ENCODE measurements at regions not wholly inside any gene's neighbourhood (a gene's known extent, or its start where the extent isn't known, plus 50 kb on each side); places are given as distances from the start of the nearest gene placed in this dataset.

DNA sequence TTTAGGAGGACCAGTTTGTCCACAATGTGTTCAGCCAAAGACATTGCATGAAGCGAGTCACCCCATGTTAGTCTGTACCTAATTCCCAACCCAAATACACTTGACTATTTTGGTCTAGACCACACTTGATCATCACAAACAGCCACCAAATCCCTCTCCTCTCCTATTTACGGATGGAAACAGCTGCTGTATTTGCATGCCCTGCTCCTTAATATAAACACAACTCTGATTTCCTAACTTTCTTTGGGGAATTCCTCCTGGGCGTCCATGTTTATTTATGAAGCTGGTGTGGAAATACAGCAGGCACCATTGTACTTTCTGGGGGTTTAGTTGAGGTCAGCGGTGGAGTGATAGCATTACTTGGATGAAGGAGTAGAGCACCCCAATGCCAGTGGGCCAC, 235.2 kb downstream of the TLE3 start:
- Histone ChIP-seq H4K20me1 (ENCODE audit: control insufficient read depth, extremely low read depth, insufficient read depth, low read length) (no peaks in the 10 kb centered on the region), H3K4me1 (ENCODE audit: control insufficient read depth, extremely low read depth, insufficient read depth, low read length) (no peaks in the 10 kb centered on the region), H3K36me3 (ENCODE audit: control insufficient read depth, insufficient read depth, low read length) (no peaks in the 10 kb centered on the region), H3K9me3 (ENCODE audit: control insufficient read depth, insufficient read depth, low read depth, low read length) (no peaks in the 10 kb centered on the region), H3K27me3 (ENCODE audit: control insufficient read depth, insufficient read depth, low read length) (no peaks in the 10 kb centered on the region), H3K79me2 (ENCODE audit: control insufficient read depth, insufficient read depth, low read length) (no peaks in the 10 kb centered on the region), H3K9ac (ENCODE audit: insufficient read depth, low read length) (no peak overlapping the region), H3K4me3 (replicated peaks in 1 of 4; ENCODE audit: control extremely low read depth in 1 of 4, insufficient read depth in 1 of 4, low read depth in 3 of 4, low read length in 4 of 4) (no peak overlapping the region), H2AFZ (ENCODE audit: low read length) (no peak overlapping the region), H3K4me2 (ENCODE audit: extremely low read depth, insufficient read depth, low read length) (no peak overlapping the region), H3K27ac (ENCODE audit: insufficient read depth, low read length) (no peak overlapping the region)
- TF ChIP-seq, protein P1, sequence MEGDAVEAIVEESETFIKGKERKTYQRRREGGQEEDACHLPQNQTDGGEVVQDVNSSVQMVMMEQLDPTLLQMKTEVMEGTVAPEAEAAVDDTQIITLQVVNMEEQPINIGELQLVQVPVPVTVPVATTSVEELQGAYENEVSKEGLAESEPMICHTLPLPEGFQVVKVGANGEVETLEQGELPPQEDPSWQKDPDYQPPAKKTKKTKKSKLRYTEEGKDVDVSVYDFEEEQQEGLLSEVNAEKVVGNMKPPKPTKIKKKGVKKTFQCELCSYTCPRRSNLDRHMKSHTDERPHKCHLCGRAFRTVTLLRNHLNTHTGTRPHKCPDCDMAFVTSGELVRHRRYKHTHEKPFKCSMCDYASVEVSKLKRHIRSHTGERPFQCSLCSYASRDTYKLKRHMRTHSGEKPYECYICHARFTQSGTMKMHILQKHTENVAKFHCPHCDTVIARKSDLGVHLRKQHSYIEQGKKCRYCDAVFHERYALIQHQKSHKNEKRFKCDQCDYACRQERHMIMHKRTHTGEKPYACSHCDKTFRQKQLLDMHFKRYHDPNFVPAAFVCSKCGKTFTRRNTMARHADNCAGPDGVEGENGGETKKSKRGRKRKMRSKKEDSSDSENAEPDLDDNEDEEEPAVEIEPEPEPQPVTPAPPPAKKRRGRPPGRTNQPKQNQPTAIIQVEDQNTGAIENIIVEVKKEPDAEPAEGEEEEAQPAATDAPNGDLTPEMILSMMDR (conservative IDR thresholded peaks at IDR 0.05 in 1 of 2, IDR thresholded peaks at IDR 0.05 in 1 of 2; ENCODE audit: low read depth in 1 of 2, low read length in 2 of 2) = no peak
- TF ChIP-seq EZH2 (IDR thresholded peaks at IDR 0.05; ENCODE audit: low read length, missing control alignments) = no peak
- DNase-seq (ENCODE audit: low read depth in 2 of 2) = peak in 1 of 2 donors; percentile 57

GRCh38 chr15:69863446-69863845, 234.3 kb downstream of the TLE3 start:
- Histone ChIP-seq H3K4me3 (replicated peaks in 1 of 4; ENCODE audit: control extremely low read depth in 1 of 4, insufficient read depth in 1 of 4, low read depth in 3 of 4, low read length in 4 of 4) (no peak overlapping the region), H3K9me3 (ENCODE audit: control insufficient read depth, insufficient read depth, low read depth, low read length) (no peaks in the 10 kb centered on the region), H4K20me1 (ENCODE audit: control insufficient read depth, extremely low read depth, insufficient read depth, low read length) (no peaks in the 10 kb centered on the region), H3K9ac (ENCODE audit: insufficient read depth, low read length) (no peak overlapping the region), H3K4me1 (ENCODE audit: control insufficient read depth, extremely low read depth, insufficient read depth, low read length) (no peaks in the 10 kb centered on the region), H2AFZ (ENCODE audit: low read length) (no peak overlapping the region), H3K79me2 (ENCODE audit: control insufficient read depth, insufficient read depth, low read length) (no peaks in the 10 kb centered on the region), H3K4me2 (ENCODE audit: extremely low read depth, insufficient read depth, low read length) (no peak overlapping the region), H3K36me3 (ENCODE audit: control insufficient read depth, insufficient read depth, low read length) (no peaks in the 10 kb centered on the region), H3K27me3 (ENCODE audit: control insufficient read depth, insufficient read depth, low read length) (no peaks in the 10 kb centered on the region), H3K27ac (ENCODE audit: insufficient read depth, low read length) (no peak overlapping the region)
- TF ChIP-seq EZH2 (IDR thresholded peaks at IDR 0.05; ENCODE audit: low read length, missing control alignments) = no peak
- TF ChIP-seq, protein P1 (conservative IDR thresholded peaks at IDR 0.05 in 1 of 2, IDR thresholded peaks at IDR 0.05 in 1 of 2; ENCODE audit: low read depth in 1 of 2, low read length in 2 of 2) = no peak
- no peak for DNase-seq (ENCODE audit: low read depth in 2 of 2)

GRCh38 chr15:69865369-69865768, 232.3 kb downstream of the TLE3 start:
- no peak for TF ChIP-seq EZH2 (IDR thresholded peaks at IDR 0.05; ENCODE audit: low read length, missing control alignments)
- TF ChIP-seq, protein P1 (conservative IDR thresholded peaks at IDR 0.05 in 1 of 2, IDR thresholded peaks at IDR 0.05 in 1 of 2; ENCODE audit: low read depth in 1 of 2, low read length in 2 of 2) = no peak
- Histone ChIP-seq H3K9me3 (ENCODE audit: control insufficient read depth, insufficient read depth, low read depth, low read length) (no peaks in the 10 kb centered on the region), H3K4me2 (ENCODE audit: extremely low read depth, insufficient read depth, low read length) (no peak overlapping the region), H3K36me3 (ENCODE audit: control insufficient read depth, insufficient read depth, low read length) (no peaks in the 10 kb centered on the region), H3K4me3 (replicated peaks in 1 of 4; ENCODE audit: control extremely low read depth in 1 of 4, insufficient read depth in 1 of 4, low read depth in 3 of 4, low read length in 4 of 4) (no peak overlapping the region), H3K79me2 (ENCODE audit: control insufficient read depth, insufficient read depth, low read length) (no peaks in the 10 kb centered on the region), H3K27me3 (ENCODE audit: control insufficient read depth, insufficient read depth, low read length) (no peaks in the 10 kb centered on the region), H3K27ac (ENCODE audit: insufficient read depth, low read length) (no peak overlapping the region), H4K20me1 (ENCODE audit: control insufficient read depth, extremely low read depth, insufficient read depth, low read length) (no peaks in the 10 kb centered on the region), H3K9ac (ENCODE audit: insufficient read depth, low read length) (no peak overlapping the region), H2AFZ (ENCODE audit: low read length) (no peak overlapping the region), H3K4me1 (ENCODE audit: control insufficient read depth, extremely low read depth, insufficient read depth, low read length) (no peaks in the 10 kb centered on the region)
- DNase-seq (ENCODE audit: low read depth in 2 of 2) = no peak
